HG02981 (cell line): ENCODE measurements at regions not wholly inside any gene's neighbourhood (a gene's known extent, or its start where the extent isn't known, plus 50 kb on each side); places are given as distances from the start of the nearest gene placed in this dataset.

Source experiments
- ATAC-seq: cut with Tn5 transposase; IDR thresholded peaks from one replicate; pipeline ENCODE4 v1.9.1; 2021; ENCODE audit warnings: mild to moderate bottlenecking, moderate library complexity; ENCODE audit not compliant: unreplicated experiment

DNA sequence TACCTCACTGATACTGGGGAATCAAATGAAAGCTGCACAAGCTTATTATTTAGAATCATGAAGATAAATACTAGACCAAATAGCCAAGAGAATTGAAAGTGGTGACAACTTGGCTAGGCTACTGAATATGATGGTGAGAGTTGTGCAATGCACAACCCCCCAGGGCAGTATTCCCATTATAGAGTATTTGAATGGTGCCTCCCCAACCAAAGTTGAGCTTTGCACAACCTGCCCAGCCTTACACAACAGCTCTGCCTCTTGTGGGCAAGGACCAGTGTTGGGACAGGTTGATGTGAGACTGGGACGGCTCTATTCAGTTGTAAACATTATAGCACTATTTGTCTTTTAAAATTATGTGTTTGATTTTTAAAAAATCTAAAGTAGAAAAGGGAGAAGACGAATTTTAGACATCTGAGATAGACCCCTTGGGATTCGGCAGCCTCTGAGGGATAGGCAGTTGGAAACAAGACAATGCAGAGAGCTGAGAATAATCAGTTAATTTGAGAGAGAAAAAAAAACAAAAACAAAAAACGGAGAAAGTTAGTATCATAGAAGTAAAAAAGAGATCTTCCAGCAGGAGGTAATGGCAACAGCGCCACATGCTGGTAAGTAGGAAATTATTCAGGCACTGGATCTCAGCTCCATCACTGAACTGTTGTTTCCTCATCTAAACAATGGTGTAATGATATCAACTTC is 91.0 kb upstream of the KCNA3 start:
- no peak for ATAC-seq

GRCh38 chr1:110763149-110763548 is 88.4 kb upstream of the KCNA3 start:
- ATAC-seq: no peak

DNA sequence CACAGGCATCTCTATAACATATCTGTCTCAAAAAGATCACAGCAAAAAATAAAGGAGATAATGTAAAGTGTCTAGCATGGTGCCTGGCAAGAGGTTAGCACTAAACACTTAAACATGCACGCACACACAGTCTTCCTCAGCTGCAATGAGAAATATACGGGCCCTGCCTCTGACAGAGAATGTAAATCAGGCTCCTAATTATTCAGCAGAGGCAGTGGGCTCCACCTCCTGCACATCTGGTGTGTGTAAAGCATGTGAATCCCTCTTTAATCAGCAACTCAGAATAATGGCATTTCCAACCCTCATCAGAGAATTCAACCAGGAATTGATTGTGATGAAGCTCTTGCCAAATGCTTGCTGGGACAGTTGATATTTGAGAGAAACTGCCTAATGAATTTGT is 85.6 kb upstream of the KCNA3 start:
- ATAC-seq: no peak

- ATAC-seq: no peak
Observed at GRCh38 chr1:110756506-110756905, 81.8 kb upstream of the KCNA3 start.

GRCh38 chr1:110752941-110753725 is 78.4 kb upstream of the KCNA3 start:
- ATAC-seq: no peak

DNA sequence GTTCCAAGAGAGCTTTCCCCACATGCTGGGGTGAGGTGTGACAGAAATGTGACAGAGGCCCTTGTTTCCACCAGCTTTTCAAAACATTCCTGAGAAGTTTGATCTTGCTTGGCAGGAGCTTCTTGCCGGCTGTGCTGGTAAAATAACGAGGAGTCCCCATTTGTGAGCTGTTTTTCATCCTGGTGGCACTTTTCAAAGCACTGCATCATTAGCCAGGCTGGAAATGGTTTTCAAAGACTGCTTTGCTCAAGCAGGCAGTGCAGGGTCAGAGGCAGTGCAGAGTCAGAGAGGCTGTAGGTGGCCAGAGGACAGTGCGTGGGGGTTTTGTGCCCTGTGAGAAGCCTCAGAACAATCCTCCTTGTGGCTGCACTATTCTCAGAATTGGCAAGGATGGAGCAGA is 75.8 kb upstream of the KCNA3 start:
- no peak for ATAC-seq

- ATAC-seq: no peak
Observed at GRCh38 chr1:110749960-110750359, 75.2 kb upstream of the KCNA3 start.

GRCh38 chr1:110746644-110747259 is 72.0 kb upstream of the KCNA3 start:
- ATAC-seq: no peak

GRCh38 chr1:110743397-110743796 is 68.7 kb upstream of the KCNA3 start:
- no peak for ATAC-seq

GRCh38 chr1:110736900-110737605 is 62.3 kb upstream of the KCNA3 start:
- ATAC-seq: no peak

GRCh38 chr1:110734133-110734680 is 59.5 kb upstream of the KCNA3 start:
- ATAC-seq: no peak

GRCh38 chr1:110731529-110731928 is 56.8 kb upstream of the KCNA3 start:
- no peak for ATAC-seq

DNA sequence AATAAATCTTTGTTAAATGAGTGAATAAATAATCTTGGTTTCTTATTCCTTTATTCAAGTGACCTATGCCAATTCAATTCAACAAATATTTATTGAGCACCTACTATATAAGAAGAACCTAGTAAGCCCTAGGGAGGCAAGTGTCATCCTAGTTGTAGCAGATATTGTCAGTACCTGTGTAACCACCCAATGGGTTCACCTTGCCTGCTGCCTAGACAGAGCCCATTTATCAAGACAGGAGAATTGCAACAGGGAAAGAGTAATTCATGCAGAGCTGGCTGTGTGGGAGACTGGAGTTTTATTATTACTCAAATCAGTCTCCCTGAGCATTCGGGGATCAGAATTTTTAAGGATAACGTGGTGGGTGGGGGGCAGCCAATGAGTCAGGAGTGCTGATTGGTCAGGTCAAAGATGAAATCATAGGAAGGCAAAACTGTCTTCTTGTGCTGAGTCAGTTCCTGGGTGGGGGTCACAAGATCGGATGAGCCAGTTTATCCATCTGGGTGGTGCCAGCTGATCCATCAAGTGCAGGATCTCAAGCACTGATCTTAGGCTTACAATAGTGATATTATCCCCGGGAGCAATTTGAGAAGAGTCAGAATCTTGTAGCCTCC is 53.8 kb upstream of the KCNA3 start:
- ATAC-seq: no peak

- ATAC-seq: no peak
Observed at GRCh38 chr1:110727246-110727645, 52.5 kb upstream of the KCNA3 start.

GRCh38 chr1:110726755-110727154 is 52.0 kb upstream of the KCNA3 start:
- ATAC-seq: peak; percentile 67
